Activated CD4-positive, alpha-beta T cell treated with anti-CD3 and anti-CD28 coated beads for 36 hours (primary cell): ENCODE measurements at regions not wholly inside any gene's neighbourhood (a gene's known extent, or its start where the extent isn't known, plus 50 kb on each side); places are given as distances from the start of the nearest gene placed in this dataset.

Experiments used
- ATAC-seq: fragments of 200-7000 bp; cut with Tn5 transposase; one replicate; pipeline ENCODE4 v1.10.0; 2021; ENCODE audit warnings: mild to moderate bottlenecking, moderate library complexity
- CTCF ChIA-PET: fragments of 350-600 bp; sonication (Branson Sonifier 250); formaldehyde crosslinking; loops from one replicate; lab custom pipeline; 2021; ENCODE audit warnings: antibody characterized with exemption; lab: Charles Lee
- POLR2A ChIA-PET: fragments of 350-600 bp; sonication (Branson Sonifier 250); formaldehyde crosslinking; loops from one replicate; lab custom pipeline; 2021; ENCODE audit warnings: antibody characterized with exemption, inconsistent platforms; lab: Charles Lee
- DNase-seq: peaks from one replicate; pipeline ENCODE4 v3.0.0-alpha.2; 2020
- H3K27ac Mint-ChIP-seq: one replicate; pipeline ENCODE4 v1.8.0; 2021; ENCODE audit warnings: mixed read lengths
- H3K27me3 Mint-ChIP-seq: one replicate; pipeline ENCODE4 v1.8.0; 2021; ENCODE audit warnings: mixed read lengths
- H3K36me3 Mint-ChIP-seq: one replicate; pipeline ENCODE4 v1.8.0; 2021; ENCODE audit warnings: low read depth, mixed read lengths
- H3K4me1 Mint-ChIP-seq: one replicate; pipeline ENCODE4 v1.8.0; 2021; ENCODE audit warnings: mixed read lengths
- H3K4me3 Mint-ChIP-seq: one replicate; pipeline ENCODE4 v1.8.0; 2021; ENCODE audit warnings: mild to moderate bottlenecking, moderate library complexity, mixed read lengths
- H3K9me3 Mint-ChIP-seq: one replicate; pipeline ENCODE4 v1.8.0; 2021; ENCODE audit warnings: low read depth, mixed read lengths
- intact Hi-C, 2 experiments: fragments of 100-400 bp; cut with DNase I in 1 of 2; cut with micrococcal nuclease in 1 of 2; formaldehyde crosslinking; loops; one replicate each; pipeline versions ENCODE4 v1.14.2 to v1.15.1; 2022 to 2024; cut with DNase I, micrococcal nuclease

DNA sequence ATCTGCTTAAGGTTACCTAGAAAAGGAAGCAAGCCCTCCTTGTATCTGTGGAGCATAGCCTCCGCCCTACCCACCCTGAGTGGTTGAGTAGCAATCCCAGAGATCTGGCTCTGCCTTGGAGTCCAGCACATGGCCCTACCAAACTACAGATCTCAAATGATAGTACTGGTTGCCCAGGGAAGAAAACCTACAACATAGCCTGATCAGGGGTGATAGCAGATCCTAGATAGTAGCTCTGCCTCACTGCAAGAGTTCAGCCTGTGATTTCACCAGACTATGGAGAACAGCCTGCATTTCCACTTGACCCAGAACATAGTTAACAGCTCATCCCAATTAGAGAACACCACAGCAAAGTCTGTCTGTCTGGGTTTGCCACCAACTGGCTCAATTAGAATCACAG lies 279.5 kb downstream of the ETNK1 start:
- no peak for ATAC-seq
- intact Hi-C loops, result no loop called here
- CTCF ChIA-PET, result no interaction called here

GRCh38 chr12:22916241-22916640 lies 291.3 kb downstream of the ETNK1 start:
- Mint-ChIP-seq H3K4me3 (no peak overlapping the region), H3K4me1 (no peaks in the 10 kb centered on the region), H3K9me3 (no peaks in the 10 kb centered on the region), H3K27ac (no peak overlapping the region), H3K27me3 (no peaks in the 10 kb centered on the region), H3K36me3 (no peaks in the 10 kb centered on the region)
- DNase-seq, result no peak
- ChIA-PET CTCF (no interaction called here), POLR2A (no interaction called here)
- no peak for ATAC-seq
- intact Hi-C loops, result no loop called here

More for the DNA sequence above, 279.5 kb downstream of the ETNK1 start:
- no peaks in the 10 kb centered on the region for H3K4me1 Mint-ChIP-seq
- POLR2A ChIA-PET, result no interaction called here
- H3K4me3 Mint-ChIP-seq, result no peak overlapping the region
- no peaks in the 10 kb centered on the region for H3K27me3 Mint-ChIP-seq
- peaks cover 1% of the 10 kb centered on the region for H3K9me3 Mint-ChIP-seq
- no peaks in the 10 kb centered on the region for H3K36me3 Mint-ChIP-seq
- no peak overlapping the region for H3K27ac Mint-ChIP-seq
- no peak for DNase-seq

DNA sequence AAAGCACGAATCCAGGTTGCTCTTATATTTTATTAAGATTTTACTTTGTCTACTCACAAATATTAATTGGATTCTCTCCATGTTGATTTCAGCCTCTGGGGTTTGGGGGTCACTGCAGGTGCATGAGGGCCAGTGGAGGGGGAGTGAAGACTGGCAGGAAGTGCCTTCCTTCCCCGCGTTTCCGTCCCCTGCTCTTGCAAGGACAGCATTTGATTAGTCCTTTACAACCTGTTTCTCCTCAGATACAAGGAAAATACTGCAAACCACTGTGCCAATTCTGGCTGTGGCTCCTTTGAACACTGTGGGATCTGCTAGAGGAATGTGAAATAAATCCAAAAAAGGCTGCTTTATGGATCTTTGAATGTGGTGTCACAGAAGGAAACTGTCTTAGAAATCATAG lies 291.8 kb downstream of the ETNK1 start:
- Mint-ChIP-seq H3K4me3 (no peak overlapping the region), H3K36me3 (no peaks in the 10 kb centered on the region), H3K4me1 (no peaks in the 10 kb centered on the region), H3K27ac (no peak overlapping the region), H3K9me3 (no peaks in the 10 kb centered on the region), H3K27me3 (no peaks in the 10 kb centered on the region)
- intact Hi-C loops, result no loop called here
- DNase-seq, result no peak
- ChIA-PET POLR2A (no interaction called here), CTCF (no interaction called here)
- no peak for ATAC-seq

DNA sequence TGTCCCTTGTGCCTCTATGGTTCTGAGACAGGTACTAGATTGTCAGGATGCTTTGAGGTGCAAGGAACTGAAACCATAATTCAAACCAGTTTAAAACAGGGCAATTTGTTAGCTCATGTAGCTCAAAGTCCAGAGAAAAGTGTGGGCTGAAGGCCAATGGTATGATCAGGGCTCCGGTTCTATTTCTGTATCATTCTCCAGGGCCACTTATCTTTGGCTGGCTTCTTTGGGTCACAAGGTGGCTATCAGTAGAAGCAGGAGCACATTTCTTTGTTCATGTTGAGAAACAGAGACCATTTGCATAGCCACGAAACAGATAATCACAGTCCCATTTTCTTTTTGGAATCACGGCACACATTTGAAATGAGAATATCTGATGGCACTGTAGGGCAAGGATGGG lies 294.9 kb downstream of the ETNK1 start:
- ChIA-PET CTCF (no interaction called here), POLR2A (no interaction called here)
- Mint-ChIP-seq H3K9me3 (no peaks in the 10 kb centered on the region), H3K4me3 (no peak overlapping the region), H3K4me1 (no peaks in the 10 kb centered on the region), H3K27ac (no peak overlapping the region), H3K27me3 (no peaks in the 10 kb centered on the region), H3K36me3 (no peaks in the 10 kb centered on the region)
- DNase-seq (no peak), ATAC-seq (no peak)
- intact Hi-C loops, result no loop called here

GRCh38 chr12:22923768-22924167 lies 298.8 kb downstream of the ETNK1 start:
- ChIA-PET CTCF (no interaction called here), POLR2A (no interaction called here)
- intact Hi-C loops, result no loop called here
- Mint-ChIP-seq H3K27ac (no peak overlapping the region), H3K4me1 (no peaks in the 10 kb centered on the region), H3K27me3 (no peaks in the 10 kb centered on the region), H3K9me3 (no peaks in the 10 kb centered on the region), H3K4me3 (no peak overlapping the region), H3K36me3 (no peaks in the 10 kb centered on the region)
- DNase-seq, result no peak
- ATAC-seq, result no peak

DNA sequence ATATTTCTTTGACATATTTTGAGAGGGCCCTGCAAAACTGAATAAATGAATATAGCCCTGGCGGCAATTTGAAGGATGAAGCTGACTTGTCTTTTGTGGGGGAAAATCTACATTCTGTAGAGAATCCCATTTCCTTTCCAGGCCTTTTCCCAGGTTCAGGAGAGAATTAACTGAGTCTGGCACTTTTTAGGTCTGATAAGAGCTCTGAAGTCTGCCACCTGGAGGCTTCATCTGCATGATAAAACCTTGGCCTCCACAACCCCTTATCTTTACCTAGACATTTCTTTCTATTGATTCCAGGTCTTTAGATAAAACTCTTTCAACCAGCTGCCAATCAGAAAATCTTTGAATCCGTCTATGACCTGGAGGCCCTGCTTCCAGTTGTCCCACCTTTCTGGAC lies 299.4 kb downstream of the ETNK1 start:
- intact Hi-C loops, result no loop called here

GRCh38 chr12:22925623-22926022 lies 300.7 kb downstream of the ETNK1 start:
- DNase-seq (no peak), ATAC-seq (no peak)
- no peak overlapping the region for H3K4me3 Mint-ChIP-seq
- ChIA-PET CTCF (no interaction called here), POLR2A (no interaction called here)
- no peaks in the 10 kb centered on the region for H3K27me3 Mint-ChIP-seq
- no peaks in the 10 kb centered on the region for H3K4me1 Mint-ChIP-seq
- no peaks in the 10 kb centered on the region for H3K9me3 Mint-ChIP-seq
- H3K36me3 Mint-ChIP-seq, result no peaks in the 10 kb centered on the region
- intact Hi-C loops, result no loop called here
- H3K27ac Mint-ChIP-seq, result no peak overlapping the region

More for the DNA sequence above, 299.4 kb downstream of the ETNK1 start:
- Mint-ChIP-seq H3K27ac (no peak overlapping the region), H3K4me3 (no peak overlapping the region), H3K36me3 (no peaks in the 10 kb centered on the region), H3K4me1 (no peaks in the 10 kb centered on the region), H3K9me3 (no peaks in the 10 kb centered on the region), H3K27me3 (no peaks in the 10 kb centered on the region)
- ATAC-seq (no peak), DNase-seq (no peak)
- POLR2A ChIA-PET, result no interaction called here
- CTCF ChIA-PET, result no interaction called here

DNA sequence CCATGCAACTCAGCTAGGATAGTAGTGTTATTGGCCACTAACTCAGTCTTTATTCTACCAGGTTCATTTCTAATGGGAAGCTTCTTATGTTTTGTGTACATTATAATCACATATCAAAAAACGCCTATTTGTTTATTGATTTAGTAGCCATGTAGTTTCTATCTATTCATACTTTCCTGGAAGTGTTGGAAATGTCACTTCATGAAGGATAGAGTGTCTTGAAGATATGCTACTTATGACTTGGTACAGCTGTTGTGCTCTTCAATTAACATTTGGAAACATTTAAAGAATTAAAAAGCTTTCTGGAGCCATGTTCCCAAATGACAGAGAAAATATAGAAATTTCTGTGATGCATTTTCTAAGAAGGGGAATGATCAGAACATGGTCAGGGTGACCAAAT lies 307.5 kb downstream of the ETNK1 start:
- Mint-ChIP-seq H3K27me3 (no peaks in the 10 kb centered on the region), H3K9me3 (no peaks in the 10 kb centered on the region), H3K4me1 (no peaks in the 10 kb centered on the region), H3K4me3 (no peak overlapping the region), H3K27ac (no peak overlapping the region), H3K36me3 (no peaks in the 10 kb centered on the region)
- ATAC-seq (no peak), DNase-seq (no peak)
- ChIA-PET CTCF (interaction anchor here (0.7 kb wide), 1 partner anchor 10 kb away, joined by 3 read pairs; no protein-coding TSS in a partner anchor), POLR2A (no interaction called here)
- intact Hi-C loops, result no loop called here

- DNase-seq (no peak), ATAC-seq (no peak)
- Mint-ChIP-seq H3K27me3 (no peaks in the 10 kb centered on the region), H3K27ac (no peak overlapping the region), H3K4me1 (no peaks in the 10 kb centered on the region), H3K4me3 (no peak overlapping the region), H3K9me3 (no peaks in the 10 kb centered on the region), H3K36me3 (no peaks in the 10 kb centered on the region)
- intact Hi-C loops, result no loop called here
- ChIA-PET POLR2A (no interaction called here), CTCF (no interaction called here)
These were observed 310.1 kb downstream of the ETNK1 start for GRCh38 chr12:22935090-22935489.

DNA sequence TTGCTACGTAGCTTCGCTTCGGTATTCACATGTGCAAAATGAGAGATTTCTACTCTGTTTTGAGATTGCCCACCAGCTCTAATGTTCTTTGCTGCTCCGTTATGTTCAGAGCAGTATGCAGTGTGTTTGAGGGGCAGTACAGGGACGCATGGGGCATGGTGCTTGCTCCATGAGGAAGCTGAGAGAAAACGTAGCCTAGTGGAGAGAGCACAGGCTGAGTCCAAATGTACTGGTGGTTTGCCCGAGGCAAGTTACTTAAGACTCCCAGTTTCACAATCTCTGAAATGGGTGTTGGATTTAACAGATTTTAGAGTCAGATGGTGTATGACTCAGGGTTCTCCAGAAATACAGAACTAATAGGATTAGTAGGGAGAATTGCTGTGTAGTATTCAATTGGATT lies 310.5 kb downstream of the ETNK1 start:
- H3K36me3 Mint-ChIP-seq, result no peaks in the 10 kb centered on the region
- intact Hi-C loops, result no loop called here
- DNase-seq (no peak), ATAC-seq (no peak)
- H3K9me3 Mint-ChIP-seq, result no peaks in the 10 kb centered on the region
- no peak overlapping the region for H3K27ac Mint-ChIP-seq
- CTCF ChIA-PET, result no interaction called here
- H3K27me3 Mint-ChIP-seq, result no peaks in the 10 kb centered on the region
- POLR2A ChIA-PET, result no interaction called here
- no peak overlapping the region for H3K4me3 Mint-ChIP-seq
- H3K4me1 Mint-ChIP-seq, result no peaks in the 10 kb centered on the region

GRCh38 chr12:22938323-22938722 lies 313.4 kb downstream of the ETNK1 start:
- no peak overlapping the region for H3K27ac Mint-ChIP-seq
- CTCF ChIA-PET, result no interaction called here
- POLR2A ChIA-PET, result no interaction called here
- ATAC-seq (no peak), DNase-seq (no peak)
- H3K9me3 Mint-ChIP-seq, result peaks cover 7% of the 10 kb centered on the region
- no peak overlapping the region for H3K4me3 Mint-ChIP-seq
- H3K36me3 Mint-ChIP-seq, result no peaks in the 10 kb centered on the region
- H3K4me1 Mint-ChIP-seq, result no peaks in the 10 kb centered on the region
- intact Hi-C loops, result no loop called here
- H3K27me3 Mint-ChIP-seq, result no peaks in the 10 kb centered on the region

DNA sequence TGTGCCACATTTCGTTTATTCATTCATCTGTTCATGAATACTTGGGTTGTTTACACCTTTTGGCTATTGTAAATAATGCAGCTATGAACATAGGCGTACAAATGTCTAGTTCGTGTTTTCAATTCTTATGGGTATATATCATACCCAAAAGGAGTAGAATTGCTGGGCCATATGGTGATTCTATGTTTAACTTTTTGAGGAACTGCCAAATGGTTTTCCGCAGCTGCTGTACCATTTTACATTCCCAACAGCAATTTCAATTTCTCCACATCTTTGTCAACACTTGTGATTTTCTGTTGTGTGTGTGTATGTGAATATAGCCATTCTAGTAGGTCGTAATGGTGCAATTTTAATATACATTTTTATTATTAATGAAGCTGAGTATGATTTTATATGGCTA lies 326.2 kb downstream of the ETNK1 start:
- no peak for ATAC-seq
- Mint-ChIP-seq H3K4me3 (no peak overlapping the region), H3K9me3 (peaks cover 8% of the 10 kb centered on the region), H3K27me3 (no peaks in the 10 kb centered on the region), H3K36me3 (no peaks in the 10 kb centered on the region), H3K27ac (no peak overlapping the region), H3K4me1 (no peaks in the 10 kb centered on the region)
- ChIA-PET POLR2A (no interaction called here), CTCF (interaction anchor here (0.7 to 1.0 kb wide), 2 partner anchors 37 to 498 kb away, joined by 3 read pairs; no protein-coding TSS in a partner anchor)
- DNase-seq, result no peak
- intact Hi-C loops, result no loop called here

GRCh38 chr12:22956690-22957089 lies 331.7 kb downstream of the ETNK1 start:
- no peak for ATAC-seq
- Mint-ChIP-seq H3K4me3 (no peak overlapping the region), H3K27me3 (no peaks in the 10 kb centered on the region), H3K27ac (no peak overlapping the region), H3K36me3 (no peaks in the 10 kb centered on the region), H3K9me3 (peaks cover 8% of the 10 kb centered on the region), H3K4me1 (no peaks in the 10 kb centered on the region)
- intact Hi-C loops, result no loop called here
- ChIA-PET POLR2A (no interaction called here), CTCF (no interaction called here)
- no peak for DNase-seq
